HG02840 (cell line): ENCODE measurements at regions not wholly inside any gene's neighbourhood (a gene's known extent, or its start where the extent isn't known, plus 50 kb on each side); places are given as distances from the start of the nearest gene placed in this dataset.
"Not testable (repeated sequence)": the region's sequence is repeated elsewhere in the genome, so short reads cannot be mapped to it uniquely, and the experiment has no call there.

Experiments
- ATAC-seq: cut with Tn5 transposase; IDR thresholded peaks from one replicate; pipeline ENCODE4 v1.9.1; 2021; ENCODE audit warnings: mild to moderate bottlenecking, moderate library complexity, moderate number of reproducible peaks; ENCODE audit not compliant: unreplicated experiment, low FRiP score

- no peak for ATAC-seq
These were observed 146.1 kb upstream of the NEIL3 start for GRCh38 chr4:177163532-177163931.

- no peak for ATAC-seq
These were observed 138.1 kb upstream of the NEIL3 start for GRCh38 chr4:177171588-177171987.

GRCh38 chr4:177175473-177175872 is 134.2 kb upstream of the NEIL3 start:
- no peak for ATAC-seq

- ATAC-seq, result no peak
These were observed 132.1 kb upstream of the NEIL3 start for GRCh38 chr4:177177541-177178081.

GRCh38 chr4:177178246-177178645 is 131.4 kb upstream of the NEIL3 start:
- ATAC-seq, result no peak

DNA sequence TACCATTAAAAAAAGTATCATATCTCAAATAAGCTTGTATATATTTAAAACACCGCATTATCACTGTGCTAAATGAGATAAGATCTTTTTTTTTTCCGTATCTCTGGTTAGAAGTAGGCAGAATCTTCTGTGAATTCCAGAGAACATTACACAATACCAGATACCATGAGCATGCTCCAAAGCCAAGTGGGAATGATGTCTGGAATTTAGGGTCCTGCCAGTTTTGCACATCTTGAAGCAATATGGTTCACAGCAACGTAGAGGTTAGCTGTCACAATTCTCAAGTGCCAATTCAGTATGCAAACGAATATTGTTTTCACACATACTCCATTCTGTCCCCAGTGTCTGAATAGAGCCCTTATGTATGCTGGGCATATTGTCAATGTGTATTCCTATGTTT is 127.5 kb upstream of the NEIL3 start:
- no peak for ATAC-seq

DNA sequence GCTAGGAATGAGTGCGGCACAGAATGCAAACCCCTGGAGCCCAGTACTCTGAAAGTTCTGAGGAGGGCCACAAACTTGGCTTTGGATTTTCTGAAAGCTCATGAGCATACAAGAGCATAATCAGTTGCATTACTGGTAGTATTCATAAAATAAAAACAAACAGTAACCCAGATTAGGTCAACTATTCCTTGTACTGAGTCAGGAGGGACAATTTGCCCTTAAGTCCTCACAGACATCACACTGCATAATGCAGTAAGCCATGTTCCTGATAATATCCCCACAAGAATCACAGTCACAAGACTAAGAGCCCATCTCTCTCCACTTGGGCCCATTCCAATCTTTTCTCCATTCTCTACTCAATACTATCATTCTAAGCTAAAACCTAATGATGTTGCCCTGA is 126.9 kb upstream of the NEIL3 start:
- ATAC-seq, result no peak

DNA sequence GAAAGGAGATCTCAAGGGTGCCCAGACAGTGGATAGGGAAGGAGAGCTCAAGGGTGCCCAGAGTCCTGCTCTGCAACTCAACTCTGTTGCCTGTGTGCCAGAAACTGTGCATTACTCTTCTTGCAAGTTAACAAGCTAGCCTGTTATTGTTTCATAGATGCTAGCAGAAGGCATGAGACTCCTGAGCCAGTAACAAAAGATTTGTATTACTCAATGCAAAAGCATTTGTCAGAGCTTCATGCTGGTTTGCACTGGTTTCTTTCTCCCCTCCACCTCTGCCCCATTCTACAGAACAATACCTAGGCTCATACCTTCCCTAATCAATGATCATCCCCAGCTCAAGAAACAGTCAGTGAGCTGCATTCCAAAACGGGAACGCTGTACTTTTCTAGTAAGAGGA is 124.5 kb upstream of the NEIL3 start:
- no peak for ATAC-seq

DNA sequence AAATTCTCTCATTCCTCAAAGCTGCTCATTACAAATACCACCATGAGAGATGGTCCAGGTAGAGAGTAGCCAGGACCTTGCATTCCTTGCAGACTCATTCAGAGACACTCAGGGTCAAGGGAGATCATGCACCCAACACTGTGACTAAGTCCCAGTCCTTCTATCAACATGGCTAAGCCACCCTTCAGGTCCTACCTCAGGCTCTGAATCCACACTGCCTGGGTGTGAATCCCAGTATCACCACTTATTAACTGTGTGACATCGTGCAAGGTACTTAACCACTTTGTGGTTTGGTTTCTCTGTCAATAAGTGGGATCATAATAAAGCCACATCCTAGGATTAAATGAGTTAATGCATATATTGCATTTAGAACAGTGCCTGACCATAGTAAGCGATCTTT is 124.1 kb upstream of the NEIL3 start:
- no peak for ATAC-seq

- ATAC-seq, result no peak
These were observed 122.3 kb upstream of the NEIL3 start for GRCh38 chr4:177187371-177187770.

DNA sequence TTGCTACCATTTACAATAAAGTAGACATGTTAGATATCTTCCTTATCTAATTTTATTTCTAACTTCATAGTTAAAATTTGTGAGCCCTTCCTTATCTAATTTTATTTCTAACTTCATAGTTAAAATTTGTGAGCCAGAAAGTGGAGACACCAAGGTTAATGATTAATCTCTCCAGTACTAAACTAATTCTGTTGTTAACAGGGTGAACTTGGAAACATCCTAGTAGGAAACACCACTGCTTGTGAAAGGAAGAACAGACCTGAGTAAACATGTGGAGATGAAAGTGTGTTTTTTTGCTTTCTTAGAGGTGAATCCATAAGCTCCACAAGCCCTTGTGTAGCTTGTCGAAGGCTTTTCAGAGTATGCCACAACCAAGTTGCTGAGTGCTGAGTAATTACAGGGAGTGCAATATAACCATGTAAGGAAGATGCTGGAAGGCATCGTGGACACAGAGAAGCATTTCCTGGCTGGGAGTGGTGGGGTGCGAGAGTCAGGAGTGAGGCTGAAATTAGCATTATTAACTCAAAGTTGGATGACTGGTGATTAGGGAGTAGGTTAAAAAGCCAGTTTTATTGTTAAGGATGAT is 118.6 kb upstream of the NEIL3 start:
- no peak for ATAC-seq

- no peak for ATAC-seq
These were observed 118.1 kb upstream of the NEIL3 start for GRCh38 chr4:177191586-177191985.

GRCh38 chr4:177191991-177192390 is 117.7 kb upstream of the NEIL3 start:
- ATAC-seq, result no peak

DNA sequence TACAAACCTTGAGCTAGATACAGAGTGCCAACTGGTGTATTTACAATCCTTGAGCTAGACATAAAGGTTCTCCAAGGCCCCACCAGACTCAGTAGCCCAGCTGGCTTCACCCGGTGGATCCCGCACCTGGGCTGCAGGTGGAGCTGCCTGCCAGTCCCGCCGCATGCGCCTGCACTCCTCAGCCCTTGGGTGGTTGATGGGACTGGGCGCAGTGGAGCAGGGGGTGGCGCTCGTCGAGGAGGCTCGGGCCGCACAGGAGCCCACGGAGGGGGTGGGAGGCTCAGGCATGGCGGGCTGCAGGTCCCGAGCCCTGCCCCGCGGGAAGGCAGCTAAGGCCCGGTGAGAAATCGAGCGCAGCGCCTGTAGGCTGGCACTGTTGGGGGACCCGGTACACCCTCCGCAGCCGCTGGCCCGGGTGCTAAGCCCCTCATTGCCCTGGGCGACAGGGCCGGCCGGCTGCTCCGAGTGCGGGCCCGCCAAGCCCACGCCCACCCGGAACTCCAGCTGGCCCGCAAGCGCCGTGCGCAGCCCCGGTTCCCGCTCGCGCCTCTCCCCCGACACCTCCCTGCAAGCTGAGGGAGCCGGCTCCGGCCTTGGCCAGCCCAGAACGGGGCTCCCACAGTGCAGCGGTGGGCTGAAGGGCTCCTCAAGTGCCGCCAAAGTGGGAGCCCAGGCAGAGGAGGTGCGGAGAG is 116.5 kb upstream of the NEIL3 start:
- ATAC-seq, result not testable (repeated sequence)

DNA sequence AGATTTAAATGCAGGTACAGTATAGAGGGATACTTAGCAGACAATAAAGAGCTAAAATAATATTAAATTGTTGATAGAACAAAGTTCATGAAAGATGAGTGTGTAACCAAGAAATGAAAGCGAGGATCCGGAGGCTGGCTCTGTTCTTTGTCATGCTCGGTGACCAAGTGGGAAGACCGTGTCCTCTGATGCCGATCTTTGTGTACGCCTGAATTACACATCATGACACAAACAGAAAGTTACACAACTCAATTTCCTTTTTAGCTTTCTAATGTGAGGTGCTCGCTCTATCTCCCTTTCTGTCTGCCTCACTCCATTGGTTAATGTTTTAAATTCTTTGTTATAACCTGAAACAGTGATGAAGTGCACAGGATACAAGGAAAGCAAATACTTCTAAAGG is 114.8 kb upstream of the NEIL3 start:
- no peak for ATAC-seq

- ATAC-seq, result no peak
These were observed 113.1 kb upstream of the NEIL3 start for GRCh38 chr4:177196615-177197014.

GRCh38 chr4:177201614-177202013 is 108.1 kb upstream of the NEIL3 start:
- no peak for ATAC-seq

DNA sequence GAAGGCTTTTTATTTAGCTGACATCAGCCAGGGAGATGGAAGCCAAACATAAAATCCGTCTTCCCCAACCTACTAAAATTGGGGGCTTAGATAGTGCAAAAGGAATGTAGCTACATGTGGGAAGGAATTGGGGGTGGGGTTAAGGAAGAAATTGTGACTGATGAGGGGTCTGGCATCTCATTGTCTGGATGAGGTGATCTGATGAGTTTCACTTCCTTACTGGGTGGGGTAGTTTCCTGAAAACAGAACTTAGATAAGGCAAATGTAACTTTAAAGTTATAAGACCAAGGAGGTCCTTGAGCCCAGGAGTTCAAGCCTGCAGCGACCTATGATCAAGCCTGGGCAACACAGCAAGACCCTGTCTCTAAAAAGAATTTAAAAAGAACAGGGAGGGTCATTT is 105.5 kb upstream of the NEIL3 start:
- no peak for ATAC-seq

DNA sequence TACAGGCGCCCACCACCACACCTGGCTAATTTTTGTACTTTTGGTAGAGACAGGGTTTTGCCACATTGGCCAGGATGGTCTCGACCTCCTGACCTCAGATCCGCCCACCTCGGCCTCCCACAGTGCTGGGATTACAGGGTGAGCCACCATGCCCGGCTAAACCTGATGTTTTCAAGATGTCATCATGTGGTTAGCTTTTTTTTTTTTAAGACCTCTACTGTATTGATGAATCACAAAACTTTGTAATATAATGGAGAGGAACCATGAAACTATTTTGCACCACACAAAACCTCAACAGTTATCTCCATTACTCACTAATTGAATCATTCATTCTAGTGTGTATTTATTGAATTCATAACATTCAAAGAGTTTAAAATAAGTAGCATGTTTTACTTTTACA is 94.7 kb upstream of the NEIL3 start:
- ATAC-seq, result no peak

GRCh38 chr4:177220376-177220775 is 89.3 kb upstream of the NEIL3 start:
- ATAC-seq, result no peak

DNA sequence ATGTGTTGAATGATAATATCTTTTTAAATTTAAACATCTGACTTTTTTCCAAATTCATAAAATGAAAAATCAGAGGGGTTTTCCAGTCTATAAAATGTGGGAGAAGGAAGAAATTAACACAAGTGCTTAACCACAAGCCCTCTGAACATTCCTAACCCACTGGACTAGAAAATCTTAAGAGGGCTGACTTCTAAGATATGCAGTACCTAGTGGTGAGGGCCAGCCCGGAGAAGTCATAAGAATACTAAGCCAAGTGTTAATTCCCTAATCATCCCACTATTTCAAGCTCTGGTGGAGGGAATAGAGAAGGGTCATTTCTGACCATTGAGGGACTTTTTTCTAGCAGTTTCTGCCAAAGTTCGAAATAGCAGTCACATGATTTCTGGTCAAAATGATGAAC is 86.9 kb upstream of the NEIL3 start:
- ATAC-seq, result no peak

DNA sequence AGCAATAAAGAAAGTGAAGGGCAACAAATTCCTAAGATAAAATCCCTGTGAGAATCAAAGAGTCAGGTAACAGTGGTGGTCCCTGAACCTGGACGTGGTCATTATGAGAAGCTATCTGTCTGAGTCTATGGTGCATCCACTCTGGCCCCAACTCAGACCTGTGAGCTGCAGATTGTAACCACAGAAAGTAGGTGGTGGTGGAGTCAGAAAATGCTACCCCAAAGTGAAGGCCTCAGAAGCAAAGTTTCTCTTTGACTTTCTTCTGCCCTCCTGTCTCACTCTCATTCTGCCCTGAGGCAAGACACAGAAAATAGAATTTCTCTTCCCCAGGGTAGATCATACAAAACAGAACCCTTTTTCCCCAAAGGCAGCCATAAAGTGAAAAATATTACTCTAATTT is 84.1 kb upstream of the NEIL3 start:
- no peak for ATAC-seq
